HG02623 (cell line): ENCODE measurements at regions not wholly inside any gene's neighbourhood (a gene's known extent, or its start where the extent isn't known, plus 50 kb on each side); places are given as distances from the start of the nearest gene placed in this dataset.

Experiments
- ATAC-seq: cut with Tn5 transposase; IDR thresholded peaks from one replicate; pipeline ENCODE4 v1.9.1; 2021; ENCODE audit warnings: moderate library complexity; ENCODE audit not compliant: unreplicated experiment

DNA sequence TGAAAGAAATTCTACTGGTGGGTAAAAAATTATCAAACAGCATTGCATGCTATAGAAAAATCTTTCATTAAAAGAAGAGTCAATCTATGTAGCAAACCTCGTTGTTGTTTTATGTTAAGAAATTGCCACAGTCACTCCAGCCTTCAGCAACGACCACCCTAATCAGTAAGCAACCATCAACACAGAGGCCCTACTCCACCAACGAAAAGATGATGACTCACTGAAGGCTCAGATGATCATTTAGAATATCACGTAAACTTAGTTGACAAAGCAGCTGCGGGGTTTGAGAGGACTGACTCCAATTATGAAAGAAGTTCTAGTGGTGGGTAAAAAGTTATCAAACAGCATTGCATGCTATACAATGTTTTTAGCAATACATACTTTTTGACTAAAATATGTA is 242.6 kb downstream of the DRD1 start:
- no peak for ATAC-seq

DNA sequence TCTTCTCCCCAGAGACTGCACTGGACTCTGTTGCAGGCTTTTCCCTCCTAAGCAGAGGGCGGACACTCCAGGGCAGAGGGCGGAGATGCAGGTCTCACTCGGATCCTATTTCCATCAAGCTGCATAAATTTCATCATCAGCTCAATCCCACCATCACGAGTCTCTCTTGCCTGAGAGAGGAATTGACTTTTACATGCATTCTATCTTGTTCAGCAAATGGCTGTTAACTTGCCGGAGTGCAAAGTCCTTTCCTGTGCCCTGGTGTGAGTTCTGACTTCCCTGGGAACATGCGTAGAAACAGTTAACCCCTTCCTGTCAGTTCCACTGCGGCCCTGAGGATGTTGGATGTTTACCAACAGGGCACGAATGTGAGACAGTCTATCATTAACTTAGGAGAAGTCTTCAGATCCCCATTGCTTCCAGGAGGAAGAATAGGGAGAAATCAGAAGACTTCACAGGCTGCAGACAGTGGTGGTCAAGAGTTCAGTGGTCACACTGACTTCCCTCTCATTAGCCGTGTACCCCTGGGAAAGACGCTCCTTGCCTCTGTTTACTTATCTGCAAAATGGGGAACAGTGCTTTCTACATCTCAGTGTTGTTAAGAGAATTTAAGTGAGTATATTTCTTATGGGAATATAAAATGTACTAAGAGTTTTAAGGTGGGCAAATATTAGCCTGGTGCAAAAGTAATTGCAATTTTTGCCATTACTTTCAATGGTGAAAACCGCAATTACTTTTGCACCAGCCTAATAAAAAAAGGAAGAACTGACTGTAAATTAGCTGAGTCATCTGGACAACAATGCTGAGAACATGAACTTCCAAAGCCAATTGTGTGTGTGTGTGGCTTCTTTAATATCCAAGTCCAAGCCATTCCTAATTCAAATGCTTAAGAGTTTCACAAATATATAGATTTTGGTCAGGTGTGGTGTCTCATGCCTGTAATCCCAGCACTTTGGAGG is 248.0 kb downstream of the DRD1 start:
- ATAC-seq = no peak

DNA sequence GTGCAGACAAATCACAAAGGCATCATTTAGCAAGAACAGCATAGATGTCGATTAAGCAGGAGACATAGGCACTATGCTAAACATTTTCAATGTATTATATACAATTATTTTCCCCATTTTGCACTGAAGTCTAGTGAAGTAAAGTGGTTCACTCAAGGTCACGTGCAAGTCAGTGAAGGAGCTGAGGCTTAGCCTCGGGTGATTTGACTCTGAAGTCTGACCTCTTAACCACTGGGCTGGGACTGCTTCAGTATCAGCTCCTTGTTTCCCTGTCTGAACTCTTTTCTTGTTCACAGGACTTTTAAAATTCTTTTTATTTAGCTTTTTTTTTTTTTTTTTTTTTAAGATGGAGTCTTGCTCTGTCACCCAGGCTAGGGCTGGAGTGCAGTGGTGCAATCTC is 262.7 kb downstream of the DRD1 start:
- no peak for ATAC-seq

DNA sequence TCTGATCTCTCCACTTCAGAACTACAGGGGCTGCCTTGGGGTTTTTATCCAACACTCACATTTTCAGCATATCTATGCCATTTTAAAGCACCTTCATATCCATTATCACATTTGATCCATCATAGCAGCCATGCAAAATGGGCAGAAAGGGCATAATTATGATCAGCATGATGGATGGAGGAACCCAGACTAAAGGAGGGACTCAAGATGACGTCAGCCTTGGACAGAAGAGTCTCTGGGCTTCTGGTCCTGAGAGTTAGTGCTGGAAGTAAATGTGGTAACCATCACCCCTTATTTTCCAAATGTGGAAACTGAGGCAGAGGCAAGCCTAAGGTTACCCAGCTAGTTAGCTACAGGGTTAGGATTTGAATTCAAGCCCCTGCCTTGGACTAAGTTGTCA is 273.1 kb downstream of the DRD1 start:
- ATAC-seq = no peak

DNA sequence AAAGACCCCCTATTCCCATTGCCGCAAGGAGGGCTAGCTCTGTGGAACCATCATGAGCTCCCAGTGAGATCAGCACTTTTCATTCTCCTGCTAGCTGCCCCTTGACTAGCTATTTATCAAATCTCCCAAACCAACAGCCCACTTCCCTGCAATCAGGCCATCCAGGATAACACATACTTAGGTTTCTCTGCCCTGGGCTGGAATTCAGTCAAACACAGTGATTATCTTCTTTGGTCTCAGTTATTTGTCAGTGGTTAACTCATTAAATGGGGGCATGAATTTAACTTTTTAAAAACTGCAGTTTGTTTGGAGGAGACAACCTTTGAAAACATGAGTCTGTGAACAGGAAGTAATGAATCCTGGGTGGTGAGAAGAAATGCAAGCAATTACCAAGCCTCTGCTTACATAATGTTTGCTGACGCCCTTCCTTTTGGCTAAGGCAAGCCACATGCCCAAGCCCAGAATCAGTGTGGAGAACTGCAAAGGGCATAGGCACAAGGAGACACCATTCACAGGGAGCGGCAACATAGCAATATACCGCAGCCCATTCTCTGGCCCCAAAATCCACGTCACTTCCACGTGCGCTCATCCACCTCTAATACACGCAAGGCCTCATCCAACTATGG is 275.0 kb downstream of the DRD1 start:
- no peak for ATAC-seq

DNA sequence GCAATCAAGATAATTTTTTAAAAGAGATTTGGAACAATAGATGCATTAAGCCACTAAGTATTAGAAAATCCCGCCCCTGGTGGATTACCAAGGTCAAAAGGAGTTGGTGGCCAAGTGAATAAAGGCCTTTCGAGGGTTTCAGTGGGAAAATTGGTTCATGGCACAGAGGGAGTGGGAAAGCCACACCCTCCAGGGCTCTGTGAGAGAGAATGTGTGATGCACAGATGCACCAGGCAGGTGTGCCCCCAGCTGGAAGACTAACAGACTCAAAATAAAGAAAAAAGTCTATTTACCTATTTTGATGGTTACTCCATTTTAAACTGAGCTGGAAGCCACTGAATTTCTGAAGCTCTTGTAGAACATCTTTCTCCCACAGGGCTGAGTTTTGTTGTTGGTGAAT is 278.0 kb downstream of the DRD1 start:
- ATAC-seq = no peak

DNA sequence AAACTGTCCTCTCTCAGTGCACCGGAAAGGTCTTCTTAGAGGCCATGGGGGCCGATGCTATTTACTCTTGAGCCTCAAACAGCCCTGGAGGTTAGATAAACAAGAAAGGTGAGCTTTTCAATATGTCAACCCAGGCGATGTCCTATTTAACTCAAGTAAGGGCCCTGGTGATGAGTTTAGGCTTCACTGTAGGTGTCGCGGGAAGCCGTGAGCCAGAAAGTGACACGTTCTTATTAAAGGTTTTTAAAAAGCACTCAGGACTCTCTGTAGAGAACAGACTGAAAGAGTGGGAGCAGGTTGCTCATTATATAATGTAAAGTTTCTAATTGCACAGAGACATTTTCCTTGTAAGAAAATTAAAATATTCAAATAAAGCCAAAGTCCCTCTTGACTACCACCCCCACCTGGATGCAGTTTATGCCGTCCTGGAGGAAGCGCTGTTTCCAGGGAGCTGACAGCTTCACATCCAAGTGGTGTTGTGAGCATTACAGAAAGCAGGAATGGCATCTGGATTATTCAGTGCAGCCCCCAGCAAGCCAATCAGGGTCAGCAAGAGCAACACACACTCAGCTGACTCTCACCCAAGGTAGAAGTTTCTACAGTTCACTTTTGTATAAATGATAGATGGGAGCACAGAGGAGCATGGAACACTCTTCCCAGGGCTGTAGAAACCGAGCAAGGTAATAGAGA is 280.3 kb downstream of the DRD1 start:
- ATAC-seq = no peak

DNA sequence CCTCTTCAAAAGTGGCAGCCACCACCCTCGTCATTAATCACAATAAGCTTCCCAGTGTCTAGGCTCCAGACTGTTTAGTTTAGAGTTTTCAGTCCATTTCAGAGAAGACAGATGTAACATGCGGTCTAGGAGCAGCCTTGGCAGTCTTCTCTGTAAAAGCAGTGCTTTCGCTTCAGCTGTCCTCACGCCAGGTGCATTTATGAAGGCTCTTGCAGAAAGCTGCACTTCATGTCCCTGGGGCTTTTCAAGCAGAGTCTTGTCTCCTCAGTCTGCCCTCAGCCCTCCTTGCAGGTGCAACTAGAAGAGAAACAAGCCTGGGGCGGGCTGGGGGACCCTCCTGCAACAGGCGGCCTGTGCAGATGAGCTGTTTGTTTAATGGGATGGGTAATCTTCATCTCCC is 281.9 kb downstream of the DRD1 start:
- ATAC-seq = no peak

DNA sequence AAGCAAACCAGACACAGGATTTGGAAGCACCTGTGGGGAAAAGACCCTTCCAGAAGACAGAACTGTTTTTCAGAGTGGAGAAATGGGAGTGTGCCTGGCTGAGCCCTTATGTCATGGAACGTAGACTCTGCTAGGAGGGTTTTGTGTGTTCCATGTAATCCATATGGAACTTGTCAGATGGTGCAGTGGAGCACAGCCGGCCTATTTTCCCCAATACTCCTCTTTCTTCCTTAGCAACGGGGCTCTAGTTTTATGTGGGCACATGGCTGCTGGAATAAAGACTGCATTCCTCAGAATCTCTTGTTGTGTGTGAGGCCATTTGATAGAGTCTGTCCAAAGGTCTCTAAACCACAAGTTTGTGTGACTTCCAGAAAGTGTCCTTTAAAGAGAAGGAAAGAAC is 284.0 kb downstream of the DRD1 start:
- ATAC-seq = no peak

DNA sequence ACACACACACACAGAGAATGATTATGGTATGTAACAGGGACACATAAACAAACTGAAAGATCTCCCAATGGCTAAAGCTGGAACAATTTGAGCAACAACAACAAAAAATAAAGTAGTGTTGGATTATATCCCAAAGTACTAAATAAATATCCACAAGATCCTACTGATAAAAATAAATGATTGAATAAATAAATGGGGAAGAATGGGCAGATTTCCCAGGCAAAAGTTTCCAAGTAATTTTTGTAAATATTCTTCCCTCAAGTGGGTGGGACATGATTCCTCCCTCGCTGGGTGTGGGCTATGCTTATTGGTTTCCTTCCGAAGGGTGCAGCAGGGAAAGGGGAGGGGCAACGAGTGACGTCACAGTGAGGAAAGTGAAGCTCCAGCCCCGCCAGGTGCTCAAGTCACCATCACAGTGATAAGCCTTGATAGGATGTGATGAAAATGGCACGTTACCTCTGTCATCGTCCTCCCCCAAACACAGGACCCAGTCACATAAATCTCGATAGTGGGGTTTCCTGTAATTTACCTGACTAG is 295.3 kb downstream of the DRD1 start:
- ATAC-seq = no peak

DNA sequence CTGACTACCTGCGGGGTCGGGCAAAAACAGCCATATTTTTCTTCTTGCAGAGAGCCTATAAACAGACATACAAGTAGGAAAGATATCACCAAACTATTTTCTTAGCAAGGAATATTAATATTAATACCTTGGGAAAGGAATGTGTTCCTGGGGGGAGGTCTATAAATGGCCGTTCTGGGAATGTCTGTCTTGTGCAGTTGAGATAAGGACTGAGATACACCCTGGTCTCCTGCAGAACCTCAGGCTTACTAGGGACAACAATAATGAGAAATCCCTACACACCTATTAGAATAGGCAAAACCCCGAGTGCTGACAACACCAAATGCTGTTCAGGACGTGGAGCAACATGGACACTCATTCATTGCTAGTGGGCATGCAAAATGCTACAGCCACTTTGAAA is 297.2 kb downstream of the DRD1 start:
- ATAC-seq = no peak

DNA sequence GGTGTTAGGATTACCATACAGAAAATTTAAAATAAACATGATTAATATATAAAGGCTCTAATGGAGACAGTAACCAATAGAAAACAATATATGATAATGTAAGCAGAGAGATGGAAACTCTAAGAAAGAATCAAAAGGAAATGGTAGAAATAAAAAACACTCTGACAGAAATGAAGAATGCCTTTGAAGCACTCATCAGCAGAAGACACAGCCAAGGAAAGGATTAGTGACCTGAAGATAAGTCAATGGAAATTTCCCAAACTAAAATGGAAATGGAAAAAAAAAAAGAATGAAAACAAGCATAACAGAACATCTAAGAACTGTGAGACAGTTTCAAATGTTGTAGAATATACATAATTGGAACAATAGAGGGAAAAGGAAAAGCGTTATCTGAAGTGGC is 302.6 kb downstream of the DRD1 start:
- no peak for ATAC-seq

DNA sequence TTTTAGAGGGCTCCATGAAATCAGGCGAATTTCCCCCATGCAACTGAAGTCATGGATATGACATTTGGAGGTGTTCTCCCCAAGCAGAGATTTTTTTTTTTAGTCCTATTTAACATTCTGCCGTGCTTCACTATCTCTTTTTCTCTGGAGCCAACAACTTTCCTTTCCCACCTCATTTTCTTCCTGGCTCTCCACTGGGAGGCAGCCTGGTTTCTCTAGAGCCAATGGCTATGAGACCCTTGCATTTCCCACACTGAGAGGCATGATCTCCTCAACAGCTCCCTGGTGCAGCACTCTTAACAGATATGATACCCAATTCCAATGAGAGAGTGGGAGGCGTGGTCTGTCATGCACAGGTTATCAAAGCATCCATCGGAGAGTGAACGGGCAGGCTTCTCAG is 310.8 kb downstream of the DRD1 start:
- ATAC-seq = no peak

DNA sequence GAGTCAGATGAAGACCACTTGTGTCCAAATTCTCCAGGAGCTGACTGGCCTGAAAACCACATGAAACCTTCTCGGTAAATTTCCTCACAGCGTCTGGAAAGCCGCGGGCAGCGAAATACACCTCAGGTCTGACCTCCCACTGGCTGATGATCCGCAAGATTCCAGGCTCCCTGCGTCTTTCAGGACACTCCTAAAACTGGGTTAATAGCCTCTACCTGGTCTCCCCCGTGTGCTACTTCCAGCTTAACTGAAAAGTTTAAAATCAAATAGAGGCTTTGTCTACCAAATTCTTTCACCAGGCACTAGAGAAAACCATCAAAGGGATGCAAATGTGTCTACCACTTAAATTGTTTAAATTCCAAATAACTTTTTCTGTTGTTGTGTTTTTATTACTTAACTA is 312.6 kb downstream of the DRD1 start:
- no peak for ATAC-seq

DNA sequence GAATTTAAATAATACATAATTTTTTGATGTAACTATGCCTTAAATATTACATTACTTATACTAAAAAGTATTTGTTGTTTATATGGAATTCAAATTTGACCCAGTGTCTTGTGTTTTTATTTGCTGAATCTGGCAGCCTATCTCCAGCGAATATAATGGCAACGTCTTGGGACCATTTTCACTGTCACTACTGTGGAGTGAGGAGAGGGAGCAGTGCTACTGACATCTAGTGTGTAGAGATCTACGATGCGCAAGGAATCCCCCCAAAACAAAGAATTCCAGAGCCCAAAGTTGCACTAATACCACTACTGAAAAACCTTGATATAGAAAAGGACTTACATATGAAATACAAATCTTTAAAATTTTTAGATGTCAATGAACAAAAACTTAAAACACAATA is 314.4 kb downstream of the DRD1 start:
- ATAC-seq = no peak

DNA sequence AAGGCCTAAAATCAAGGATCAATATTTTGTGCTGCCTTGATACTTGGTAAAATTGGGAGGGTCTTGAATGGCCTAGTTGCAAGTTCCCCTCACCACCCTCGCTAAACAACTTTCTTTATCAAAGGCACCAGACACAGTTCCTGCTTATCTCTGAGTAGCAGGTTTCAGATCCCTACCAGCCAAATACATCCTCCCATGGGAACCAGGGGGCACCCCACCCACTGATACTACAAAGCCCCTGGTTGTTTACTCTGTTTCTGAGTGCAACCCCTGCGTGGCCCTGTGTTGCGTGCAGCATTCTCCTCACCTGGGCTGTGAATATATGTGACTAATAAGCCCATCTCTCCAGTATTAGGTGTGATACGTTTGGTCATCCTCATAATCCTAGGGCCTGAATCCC is 314.9 kb downstream of the DRD1 start:
- ATAC-seq = no peak

DNA sequence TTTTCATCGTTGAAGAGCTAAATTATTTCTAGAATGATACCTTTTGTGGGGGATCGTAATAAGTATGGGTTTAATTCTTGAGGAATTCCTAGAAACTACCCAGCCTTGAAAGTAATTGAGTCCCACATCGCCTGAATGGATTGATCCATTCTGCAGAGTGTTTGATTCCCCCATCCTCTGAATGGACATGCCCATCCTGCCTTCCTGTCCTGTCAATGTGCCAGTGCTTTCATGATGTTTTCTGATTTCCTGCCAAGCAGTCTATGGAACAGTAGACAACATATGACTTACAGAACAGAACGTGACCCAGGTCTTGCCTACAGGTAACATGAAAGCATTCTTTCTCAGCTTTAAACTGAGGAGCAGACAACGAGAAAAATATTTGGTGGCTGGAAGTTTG is 319.2 kb downstream of the DRD1 start:
- ATAC-seq = no peak

DNA sequence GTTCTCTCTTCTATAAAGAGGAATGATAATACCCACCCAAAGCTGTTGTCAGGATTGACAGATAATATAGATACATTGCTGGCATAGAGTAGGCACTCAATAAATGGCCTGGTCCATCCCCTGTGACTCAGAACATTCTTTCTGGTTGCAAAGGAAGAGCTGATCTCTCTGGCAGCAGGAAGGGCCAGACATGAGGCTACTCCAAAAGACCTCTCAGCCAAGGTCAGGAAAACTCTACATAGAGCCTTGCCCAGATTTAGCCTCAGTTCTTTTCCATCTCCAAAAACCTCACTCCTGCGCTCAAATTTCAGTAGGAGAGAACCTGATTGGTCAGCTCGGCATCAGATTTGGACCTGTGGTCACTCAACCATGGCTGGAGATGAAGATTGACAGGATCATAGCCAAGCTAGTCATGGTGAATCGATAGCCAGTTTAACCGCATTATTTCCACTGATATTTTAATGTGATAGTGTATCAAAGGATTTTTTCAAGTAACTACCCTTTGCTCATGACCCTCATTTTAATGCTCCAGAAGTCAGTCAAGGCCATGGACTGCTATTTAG is 319.6 kb downstream of the DRD1 start:
- ATAC-seq = no peak

DNA sequence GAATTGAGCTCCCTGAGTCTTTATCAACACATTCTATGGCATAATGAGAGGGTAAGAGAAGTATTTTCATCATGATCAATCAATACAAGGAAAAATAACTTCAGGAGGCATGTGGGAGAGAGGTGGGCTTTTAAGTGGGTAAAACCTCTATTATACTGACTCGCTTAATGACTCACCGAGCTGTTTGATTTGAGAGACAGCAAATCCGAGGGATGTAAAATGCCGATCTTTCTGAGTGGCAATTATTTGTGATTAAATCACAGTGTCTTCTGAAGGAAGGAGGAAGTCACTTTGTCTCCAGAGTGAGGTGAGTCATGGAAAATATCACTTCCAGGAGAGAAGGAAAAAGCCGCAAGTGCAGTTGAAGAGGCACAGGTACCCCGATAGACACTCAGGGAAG is 320.4 kb downstream of the DRD1 start:
- ATAC-seq = no peak

DNA sequence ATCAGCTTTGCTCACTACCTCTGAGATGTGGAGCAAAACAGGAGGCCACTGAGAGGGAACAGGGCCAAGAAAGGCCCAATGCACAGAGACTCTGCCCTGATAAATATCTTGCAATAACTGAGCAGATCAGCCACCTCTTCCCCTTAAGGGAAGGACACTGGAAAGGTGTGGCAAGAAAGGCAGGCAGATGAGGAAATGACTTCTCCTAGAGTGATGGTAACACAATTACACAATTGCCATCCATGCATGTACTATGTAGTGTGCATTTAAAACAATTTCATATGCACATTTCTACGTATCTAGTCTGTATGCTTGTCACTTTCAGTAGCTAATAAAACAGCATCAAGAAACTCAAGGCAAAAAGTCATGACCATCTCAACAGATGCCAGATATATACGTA is 322.5 kb downstream of the DRD1 start:
- ATAC-seq = no peak

DNA sequence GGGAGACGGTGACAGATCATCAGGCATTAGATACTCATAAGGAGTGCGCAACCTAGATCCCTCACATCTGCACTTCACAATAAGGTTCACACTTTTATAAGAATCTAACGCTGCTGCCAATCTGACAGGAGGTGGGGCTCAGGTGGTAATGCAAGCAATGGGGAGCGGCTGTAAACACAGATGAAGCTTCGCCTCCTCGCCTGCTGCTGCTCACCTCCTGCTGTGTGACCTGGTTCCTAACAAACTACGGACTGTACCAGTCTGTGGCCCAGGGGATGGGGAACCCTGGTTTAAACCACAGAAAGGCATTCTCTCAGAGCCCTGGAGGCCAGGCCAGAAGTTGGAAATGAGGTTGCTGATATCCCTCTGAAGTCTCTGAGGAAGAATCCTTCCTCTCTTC is 323.6 kb downstream of the DRD1 start:
- no peak for ATAC-seq
